OCI-LY1 (cell line): ENCODE measurements at regions not wholly inside any gene's neighbourhood (a gene's known extent, or its start where the extent isn't known, plus 50 kb on each side); places are given as distances from the start of the nearest gene placed in this dataset.
"Not testable (repeated sequence)": the region's sequence is repeated elsewhere in the genome, so short reads cannot be mapped to it uniquely, and the experiment has no call there.

ENCODE experiments used
- EZH2 ChIP-seq: fragments of 200-600 bp; sonication (generic), shearing (Covaris generic); IDR thresholded peaks from 2 replicates; pipeline ENCODE4 v1.8.0; 2017; ENCODE audit warnings: borderline replicate concordance, mixed run types, mild to moderate bottlenecking, antibody characterized with exemption, low read length, moderate library complexity, mixed read lengths
- TF ChIP-seq, protein P1 (sequence below): fragments of 200-600 bp; sonication (generic), shearing (Covaris generic); IDR thresholded peaks from 2 replicates; pipeline ENCODE4 v1.5.1; 2017; ENCODE audit warnings: mild to moderate bottlenecking, antibody characterized with exemption, low read length, moderate library complexity, mixed read lengths

GRCh38 chr14:28401705-28402104 is 364.9 kb upstream of the FOXG1 start:
- TF ChIP-seq, protein P1, sequence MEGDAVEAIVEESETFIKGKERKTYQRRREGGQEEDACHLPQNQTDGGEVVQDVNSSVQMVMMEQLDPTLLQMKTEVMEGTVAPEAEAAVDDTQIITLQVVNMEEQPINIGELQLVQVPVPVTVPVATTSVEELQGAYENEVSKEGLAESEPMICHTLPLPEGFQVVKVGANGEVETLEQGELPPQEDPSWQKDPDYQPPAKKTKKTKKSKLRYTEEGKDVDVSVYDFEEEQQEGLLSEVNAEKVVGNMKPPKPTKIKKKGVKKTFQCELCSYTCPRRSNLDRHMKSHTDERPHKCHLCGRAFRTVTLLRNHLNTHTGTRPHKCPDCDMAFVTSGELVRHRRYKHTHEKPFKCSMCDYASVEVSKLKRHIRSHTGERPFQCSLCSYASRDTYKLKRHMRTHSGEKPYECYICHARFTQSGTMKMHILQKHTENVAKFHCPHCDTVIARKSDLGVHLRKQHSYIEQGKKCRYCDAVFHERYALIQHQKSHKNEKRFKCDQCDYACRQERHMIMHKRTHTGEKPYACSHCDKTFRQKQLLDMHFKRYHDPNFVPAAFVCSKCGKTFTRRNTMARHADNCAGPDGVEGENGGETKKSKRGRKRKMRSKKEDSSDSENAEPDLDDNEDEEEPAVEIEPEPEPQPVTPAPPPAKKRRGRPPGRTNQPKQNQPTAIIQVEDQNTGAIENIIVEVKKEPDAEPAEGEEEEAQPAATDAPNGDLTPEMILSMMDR: not testable (repeated sequence)
- TF ChIP-seq EZH2: not testable (repeated sequence)
